Keratinocyte (primary cell): ENCODE measurements at regions not wholly inside any gene's neighbourhood (a gene's known extent, or its start where the extent isn't known, plus 50 kb on each side); places are given as distances from the start of the nearest gene placed in this dataset.

ENCODE experiments used
- EZH2 ChIP-seq: IDR thresholded peaks from one replicate; pipeline ENCODE4 v1.6.1; 2012; ENCODE audit warnings: inconsistent platforms, mild to moderate bottlenecking, low read length, moderate library complexity
- TF ChIP-seq, protein P1 (sequence below), 3 experiments: IDR thresholded peaks in 1 of 3; conservative IDR thresholded peaks in 1 of 3; optimal IDR thresholded peaks in 1 of 3; 2 replicates in 2 of 3; 3 replicates in 1 of 3; pipeline versions ENCODE3 to v1.5.1; 2011; ENCODE audit warnings: low read length in 3 of 3, mild to moderate bottlenecking in 3 of 3, moderate library complexity in 2 of 3, control low read depth in 1 of 3, inconsistent platforms in 1 of 3; ENCODE audit not compliant: insufficient read depth in 2 of 3; ENCODE audit errors: extremely low read depth in 1 of 3

DNA sequence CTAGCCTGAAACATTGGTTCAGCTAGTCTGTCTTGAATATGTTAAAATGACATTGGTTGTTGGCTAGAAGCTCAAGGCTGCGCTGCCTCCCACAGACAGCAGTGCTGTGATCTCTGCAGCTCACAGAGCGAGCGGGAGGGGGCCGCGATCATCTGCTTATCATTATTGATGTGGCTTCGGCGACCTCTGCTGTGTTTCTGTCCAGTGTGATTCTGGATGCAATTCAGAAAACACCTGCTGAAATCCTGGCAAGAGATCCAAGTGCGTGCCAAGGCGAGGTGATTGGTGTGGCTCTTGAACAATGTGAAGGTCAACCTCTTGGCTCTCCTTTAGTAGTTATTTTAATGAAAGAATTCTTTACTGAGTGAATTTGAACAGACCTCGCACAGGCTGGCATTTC, 142.3 kb upstream of the SASH1 start:
- TF ChIP-seq, protein P1, sequence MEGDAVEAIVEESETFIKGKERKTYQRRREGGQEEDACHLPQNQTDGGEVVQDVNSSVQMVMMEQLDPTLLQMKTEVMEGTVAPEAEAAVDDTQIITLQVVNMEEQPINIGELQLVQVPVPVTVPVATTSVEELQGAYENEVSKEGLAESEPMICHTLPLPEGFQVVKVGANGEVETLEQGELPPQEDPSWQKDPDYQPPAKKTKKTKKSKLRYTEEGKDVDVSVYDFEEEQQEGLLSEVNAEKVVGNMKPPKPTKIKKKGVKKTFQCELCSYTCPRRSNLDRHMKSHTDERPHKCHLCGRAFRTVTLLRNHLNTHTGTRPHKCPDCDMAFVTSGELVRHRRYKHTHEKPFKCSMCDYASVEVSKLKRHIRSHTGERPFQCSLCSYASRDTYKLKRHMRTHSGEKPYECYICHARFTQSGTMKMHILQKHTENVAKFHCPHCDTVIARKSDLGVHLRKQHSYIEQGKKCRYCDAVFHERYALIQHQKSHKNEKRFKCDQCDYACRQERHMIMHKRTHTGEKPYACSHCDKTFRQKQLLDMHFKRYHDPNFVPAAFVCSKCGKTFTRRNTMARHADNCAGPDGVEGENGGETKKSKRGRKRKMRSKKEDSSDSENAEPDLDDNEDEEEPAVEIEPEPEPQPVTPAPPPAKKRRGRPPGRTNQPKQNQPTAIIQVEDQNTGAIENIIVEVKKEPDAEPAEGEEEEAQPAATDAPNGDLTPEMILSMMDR (optimal IDR thresholded peaks at IDR 0.05 in 1 of 3, IDR thresholded peaks at IDR 0.05 in 1 of 3, conservative IDR thresholded peaks at IDR 0.05 in 1 of 3; ENCODE audit: extremely low read depth in 1 of 3, insufficient read depth in 2 of 3, low read length in 3 of 3): no peak
- no peak for TF ChIP-seq EZH2
